GM21423 (cell line): ENCODE measurements at regions not wholly inside any gene's neighbourhood (a gene's known extent, or its start where the extent isn't known, plus 50 kb on each side); places are given as distances from the start of the nearest gene placed in this dataset.

ENCODE experiments used
- ATAC-seq: cut with Tn5 transposase; IDR thresholded peaks from one replicate; pipeline ENCODE4 v1.9.1; 2021; ENCODE audit warnings: mild to moderate bottlenecking, moderate library complexity; ENCODE audit not compliant: unreplicated experiment

DNA sequence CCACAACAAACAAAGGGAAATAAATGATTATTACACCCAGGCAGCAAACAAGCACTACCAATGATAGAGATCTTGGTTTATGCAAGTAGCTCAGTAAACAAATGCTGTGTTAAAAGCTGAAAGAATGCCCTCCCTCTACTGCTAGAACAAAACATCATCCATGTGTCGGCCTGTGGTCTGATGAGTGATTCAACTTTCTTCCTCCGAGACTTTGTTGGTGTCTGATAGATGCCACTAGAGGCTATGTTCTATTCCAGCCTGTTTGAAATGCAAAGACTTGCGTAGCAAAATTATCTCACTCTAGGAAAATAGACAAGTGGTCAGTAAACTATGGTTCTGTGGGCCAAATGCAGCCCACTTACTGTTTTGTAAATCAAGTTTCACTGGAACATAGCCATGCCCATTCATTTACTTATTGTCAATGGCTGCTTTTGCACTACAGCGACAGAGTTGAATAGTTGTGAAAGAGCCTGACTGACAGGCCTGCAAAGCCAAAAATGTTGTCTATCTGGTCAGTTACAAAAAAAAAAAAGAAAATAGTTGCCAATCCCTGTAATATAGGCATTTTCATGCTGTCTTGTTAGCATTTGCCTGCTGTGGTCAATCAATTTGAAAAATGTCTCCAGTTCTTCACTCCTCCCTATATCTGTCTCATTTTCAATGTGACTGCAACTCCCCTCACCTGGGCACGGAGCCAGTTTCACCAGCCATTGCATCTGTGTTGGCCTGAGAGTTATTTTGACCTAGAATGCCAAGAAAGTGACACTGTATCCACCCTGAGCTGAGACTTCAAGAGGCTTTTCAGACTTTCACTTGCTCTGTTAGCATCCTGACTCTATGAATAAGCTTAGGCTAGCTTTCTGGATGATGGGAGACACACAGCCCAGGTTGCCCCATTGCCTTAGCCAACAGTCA is 544.6 kb upstream of the BTBD3 start:
- ATAC-seq: no peak

DNA sequence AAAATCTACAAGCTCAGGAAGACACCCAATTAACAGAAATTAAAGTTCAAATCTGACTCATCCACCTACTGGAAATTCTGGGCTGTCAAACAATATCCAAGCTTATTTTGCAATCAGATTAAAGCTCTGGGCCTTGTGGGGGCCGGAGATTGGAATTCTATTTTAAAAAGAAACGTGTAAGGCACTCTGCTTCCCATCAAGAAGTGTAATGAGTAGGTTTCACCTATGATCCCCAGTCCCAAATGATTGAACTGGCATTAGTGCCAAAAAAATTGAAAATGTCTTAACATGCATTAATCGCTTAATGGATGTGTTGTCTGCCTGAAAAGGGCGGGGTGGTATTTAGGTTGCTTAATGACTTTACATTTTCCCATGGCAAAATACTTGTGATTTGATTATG is 542.4 kb upstream of the BTBD3 start:
- no peak for ATAC-seq

DNA sequence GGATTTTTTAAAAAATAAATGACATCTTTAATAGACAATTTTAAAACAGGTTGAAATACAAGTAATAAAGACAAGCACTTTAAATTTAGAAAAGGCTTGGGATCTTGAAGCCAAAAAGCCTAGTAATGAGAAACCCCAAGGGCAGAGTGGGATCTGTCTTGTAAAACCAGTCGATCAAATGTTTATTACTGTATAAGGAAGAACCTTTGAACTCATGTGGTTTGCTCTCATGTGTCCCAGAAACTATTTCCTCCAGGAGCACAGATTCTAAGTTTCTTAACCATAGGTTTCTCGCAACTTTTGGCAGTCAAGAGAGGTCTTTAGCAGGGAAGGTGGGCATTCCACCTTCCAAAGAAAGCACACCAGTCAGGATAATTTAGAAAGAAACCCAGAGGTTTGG is 541.7 kb upstream of the BTBD3 start:
- ATAC-seq: no peak

DNA sequence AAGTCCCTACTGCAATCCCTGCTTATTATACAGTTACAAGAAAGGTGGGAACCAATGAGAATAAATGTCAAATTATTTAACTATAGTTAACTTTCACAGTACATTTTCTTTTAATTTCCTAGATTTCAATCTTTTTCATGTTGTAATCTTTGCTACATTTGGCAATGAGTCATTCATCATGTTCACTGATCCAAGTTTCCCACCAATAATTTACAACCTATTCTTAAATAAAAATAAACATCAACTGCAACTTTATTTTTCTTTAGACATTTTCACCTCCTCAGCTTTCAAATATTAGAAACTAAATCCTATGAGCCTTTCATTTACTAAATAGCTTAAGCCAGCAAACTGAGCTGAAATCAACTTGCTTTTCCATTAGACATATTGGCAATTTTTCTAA is 541.3 kb upstream of the BTBD3 start:
- ATAC-seq: no peak

DNA sequence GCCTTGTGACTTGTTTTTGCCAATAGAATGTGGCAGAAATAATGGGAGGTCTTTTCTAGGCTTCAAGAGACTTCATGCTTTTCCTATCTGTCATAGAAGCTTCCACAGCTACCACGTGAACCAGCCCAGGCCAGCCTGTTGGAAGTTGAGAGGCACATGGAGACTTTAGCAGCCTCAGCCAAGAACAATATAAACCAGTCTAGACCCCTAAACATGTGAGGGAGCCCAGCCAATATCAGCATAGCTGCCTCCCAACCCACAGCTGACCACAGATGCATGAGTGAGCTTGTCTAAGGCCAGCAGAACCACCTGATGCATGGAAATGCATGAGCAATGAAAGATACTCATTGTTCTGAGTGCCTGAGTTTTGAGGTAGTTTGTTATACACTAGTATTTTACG is 540.7 kb upstream of the BTBD3 start:
- no peak for ATAC-seq

DNA sequence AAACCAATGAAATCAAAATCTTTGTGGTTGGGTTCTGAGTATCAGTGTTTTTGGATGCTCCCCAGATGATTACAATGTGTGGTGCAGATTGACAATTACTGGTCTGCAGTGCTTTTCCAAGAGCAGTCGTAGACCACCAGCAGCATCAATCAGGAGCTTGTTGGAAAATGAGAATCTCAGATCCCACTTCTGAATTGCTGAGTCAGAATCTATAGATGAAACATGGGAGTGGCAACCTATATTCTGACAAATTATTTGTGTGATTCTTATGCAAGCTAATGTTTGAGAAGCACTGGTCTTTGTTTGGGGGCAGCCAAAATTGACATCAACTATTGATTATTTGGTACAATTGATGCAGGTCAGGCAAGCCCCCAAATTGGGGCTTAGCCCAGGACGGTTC is 539.9 kb upstream of the BTBD3 start:
- no peak for ATAC-seq

DNA sequence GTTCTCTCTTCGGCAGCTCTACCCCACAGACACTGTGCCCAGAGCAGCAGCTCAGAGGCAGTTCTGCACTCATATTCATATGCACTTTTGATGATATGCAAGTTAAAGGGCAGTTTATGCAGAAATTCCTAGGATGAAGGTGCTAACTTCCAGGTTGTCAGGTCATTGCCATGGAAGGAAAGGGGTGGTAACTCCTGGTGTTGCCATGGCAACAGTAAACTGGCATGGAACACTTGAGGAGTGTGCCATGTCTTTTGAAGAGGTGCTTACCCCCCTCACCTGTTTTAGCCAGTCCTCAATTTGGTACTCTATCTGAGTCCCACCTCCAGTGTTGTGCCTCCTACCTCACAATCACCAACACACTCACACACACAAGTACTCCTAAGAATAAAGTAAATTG is 539.4 kb upstream of the BTBD3 start:
- no peak for ATAC-seq

DNA sequence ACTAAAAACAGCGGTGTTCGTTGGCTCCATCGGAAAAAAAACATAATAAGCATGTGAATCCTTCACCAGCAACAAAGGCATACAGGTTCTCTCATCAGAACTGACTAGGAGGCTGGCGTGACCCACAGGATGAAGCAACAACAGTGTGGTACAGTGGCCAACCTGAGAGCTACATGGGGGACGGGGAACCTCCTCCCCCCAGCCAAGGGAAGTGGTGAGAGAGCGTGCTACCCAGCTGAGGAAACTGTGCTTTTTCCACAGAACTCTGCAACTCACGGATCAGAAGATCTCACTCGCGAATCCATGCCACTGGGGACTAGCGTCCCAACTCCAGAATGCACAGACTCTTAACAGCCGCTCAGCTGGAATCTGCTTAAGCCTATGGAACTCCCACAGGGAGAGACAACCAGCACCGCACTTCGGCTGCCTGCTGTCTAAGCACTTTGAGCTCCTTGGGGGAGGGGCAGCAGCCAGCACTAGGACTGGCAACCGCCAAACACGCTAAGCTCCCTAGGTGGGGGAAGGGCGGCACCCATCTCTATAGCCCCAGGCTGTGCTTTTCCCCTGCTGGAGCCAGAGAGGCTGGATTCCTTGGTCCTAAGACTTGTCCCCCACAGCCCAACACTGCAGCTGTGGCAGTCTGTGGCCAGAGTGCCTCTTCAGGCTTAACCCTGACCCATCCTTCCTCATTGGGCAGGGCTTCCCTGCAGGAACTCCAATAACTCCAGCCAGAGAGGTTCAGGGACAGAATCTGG is 538.3 kb upstream of the BTBD3 start:
- ATAC-seq: peak; percentile 44

DNA sequence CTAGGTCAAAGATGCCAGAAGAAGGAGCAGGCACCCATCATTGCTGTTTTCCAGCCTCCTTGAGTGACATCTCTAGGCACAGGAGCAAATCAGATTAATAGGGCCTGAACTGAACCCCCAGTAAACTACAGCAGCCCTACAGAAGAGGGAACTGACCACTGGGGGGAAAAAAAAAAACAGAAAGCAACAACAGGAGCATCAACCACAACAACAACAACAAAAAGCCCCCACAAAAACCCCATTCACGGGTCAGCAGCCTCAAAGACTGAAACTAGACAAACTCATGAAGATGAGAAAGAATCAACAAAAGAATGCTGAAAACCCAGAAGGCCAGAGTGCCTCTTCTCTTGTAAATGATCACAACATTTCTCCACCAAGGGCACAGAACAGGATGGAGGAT is 537.4 kb upstream of the BTBD3 start:
- peak; percentile 49 for ATAC-seq

DNA sequence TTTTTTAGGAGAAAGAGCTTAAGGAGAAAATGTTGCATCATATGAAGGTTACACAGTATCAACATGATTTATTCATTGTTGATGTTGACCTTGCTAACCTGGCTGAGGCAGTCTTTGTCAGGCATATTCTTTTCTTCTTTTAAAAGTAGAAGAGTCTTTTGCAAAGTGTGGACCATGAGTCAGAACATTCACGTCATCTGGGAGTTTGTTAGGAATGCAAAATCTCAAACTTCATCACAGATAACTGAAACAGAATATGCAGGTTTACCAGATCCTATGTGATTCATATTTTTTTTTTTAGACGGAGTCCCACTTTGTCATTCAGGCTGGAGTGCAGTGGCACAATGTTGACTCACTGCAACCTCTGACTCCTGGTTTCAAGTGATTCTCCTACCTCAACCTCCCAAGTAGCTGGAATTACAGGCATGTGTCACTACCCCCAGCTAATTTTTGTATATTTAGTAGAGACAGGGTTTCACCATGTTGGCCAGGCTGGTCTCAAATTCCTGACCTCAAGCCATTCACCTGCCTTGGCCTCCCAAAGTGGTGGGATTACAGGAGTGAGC is 530.4 kb upstream of the BTBD3 start:
- ATAC-seq: no peak

DNA sequence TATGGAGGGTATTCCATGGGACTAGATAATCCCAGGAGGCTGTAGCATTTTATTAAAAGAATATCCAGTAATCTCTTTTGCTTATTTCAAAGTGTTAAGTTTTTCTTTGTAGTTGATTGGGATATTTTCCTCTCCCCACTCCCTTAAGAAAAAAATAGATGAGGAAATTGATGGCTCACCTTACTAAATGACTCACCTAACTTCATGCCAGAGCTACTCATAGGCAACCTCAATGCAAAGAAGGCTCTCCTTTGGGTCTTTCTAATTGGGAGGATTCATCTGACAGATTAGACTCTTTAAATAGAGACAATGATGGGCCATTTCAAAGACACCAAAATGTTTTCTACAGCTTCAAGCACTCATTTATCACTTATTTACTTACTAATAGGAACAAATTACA is 528.5 kb upstream of the BTBD3 start:
- no peak for ATAC-seq

DNA sequence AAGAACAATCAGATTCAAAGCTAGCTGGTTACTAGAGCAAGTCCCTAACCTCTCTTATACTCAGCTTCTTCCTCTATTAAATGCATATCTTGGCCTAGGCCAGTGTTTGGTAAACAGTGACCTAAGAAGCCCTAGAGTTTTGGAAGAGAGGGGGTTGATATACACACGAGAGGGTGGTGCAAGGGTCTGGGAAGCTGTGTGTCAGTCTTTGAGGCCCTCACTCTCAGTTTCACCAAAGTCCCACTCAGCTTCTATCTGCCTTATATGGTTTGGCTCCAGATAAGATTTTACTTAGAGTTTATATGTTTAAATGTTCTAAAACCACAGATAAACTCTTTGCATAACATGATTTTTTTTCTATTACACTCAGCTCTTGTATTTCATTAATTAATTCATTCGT is 526.1 kb upstream of the BTBD3 start:
- no peak for ATAC-seq

DNA sequence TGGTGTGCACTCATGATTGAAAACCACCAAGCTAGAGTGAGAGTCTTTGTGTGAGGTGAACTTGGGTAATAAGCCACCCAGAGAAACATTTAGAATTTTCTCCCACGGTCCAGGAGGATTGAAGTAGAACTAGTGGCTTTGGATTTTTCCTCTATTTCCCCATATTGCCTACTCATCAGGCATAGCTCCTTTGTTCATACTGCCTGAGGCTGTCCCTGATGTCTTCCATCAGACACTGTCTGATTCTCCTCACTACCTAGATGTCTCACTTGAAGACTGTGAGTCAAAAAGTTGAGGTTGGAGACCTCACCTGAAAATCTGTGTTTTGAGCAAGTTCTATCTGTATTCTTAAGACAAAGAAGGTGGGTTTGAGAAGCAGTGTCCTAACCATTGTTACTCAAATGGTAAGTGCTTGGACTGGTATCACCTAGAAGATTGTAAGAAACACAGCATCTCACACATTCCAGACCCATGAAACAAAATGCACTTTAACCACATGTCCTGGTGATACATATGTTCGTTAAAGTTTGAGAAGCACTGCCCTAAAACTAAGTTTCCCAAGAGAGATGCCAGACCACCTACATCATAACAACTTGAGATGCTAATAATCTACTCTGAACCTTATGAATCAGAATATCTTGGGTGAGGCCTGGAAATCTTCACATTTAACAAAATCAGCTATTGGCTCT is 523.4 kb upstream of the BTBD3 start:
- no peak for ATAC-seq

DNA sequence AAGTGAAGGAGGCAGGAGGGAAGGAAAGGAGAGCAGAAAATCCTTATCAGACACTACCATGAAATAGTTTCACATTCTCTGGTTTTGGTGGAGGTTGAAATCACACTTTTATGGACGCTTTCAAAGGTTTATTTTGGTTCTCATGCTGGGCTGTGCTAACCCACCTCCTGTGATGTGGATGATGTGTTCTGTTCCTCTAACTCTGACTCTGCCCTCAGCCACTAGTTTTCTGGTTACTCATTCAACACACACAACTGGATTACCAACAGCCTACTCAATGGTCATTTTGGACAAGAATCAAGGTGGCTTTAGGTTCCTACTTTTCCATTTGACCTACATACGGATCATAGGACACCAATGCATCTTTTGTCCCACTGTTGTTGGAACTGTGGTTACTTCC is 522.1 kb upstream of the BTBD3 start:
- no peak for ATAC-seq

DNA sequence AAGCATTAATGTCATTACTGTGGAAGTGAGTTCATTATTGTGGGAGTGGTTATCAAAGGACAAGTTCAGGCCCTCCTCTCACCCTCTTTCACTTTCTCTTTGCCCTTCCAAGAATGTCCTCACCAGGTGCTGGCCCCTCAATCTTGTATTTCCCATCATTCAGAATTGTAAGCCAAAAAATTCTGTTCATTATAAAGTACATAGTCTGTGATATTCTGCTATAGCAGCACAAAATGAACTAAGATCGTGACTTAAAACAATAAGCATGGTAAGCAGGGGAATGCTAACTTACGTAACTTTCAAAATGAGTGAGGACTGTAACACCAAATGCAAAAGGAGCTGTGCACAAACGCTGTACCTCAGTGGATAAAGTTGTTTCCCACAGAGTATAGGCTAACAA is 515.7 kb upstream of the BTBD3 start:
- no peak for ATAC-seq

DNA sequence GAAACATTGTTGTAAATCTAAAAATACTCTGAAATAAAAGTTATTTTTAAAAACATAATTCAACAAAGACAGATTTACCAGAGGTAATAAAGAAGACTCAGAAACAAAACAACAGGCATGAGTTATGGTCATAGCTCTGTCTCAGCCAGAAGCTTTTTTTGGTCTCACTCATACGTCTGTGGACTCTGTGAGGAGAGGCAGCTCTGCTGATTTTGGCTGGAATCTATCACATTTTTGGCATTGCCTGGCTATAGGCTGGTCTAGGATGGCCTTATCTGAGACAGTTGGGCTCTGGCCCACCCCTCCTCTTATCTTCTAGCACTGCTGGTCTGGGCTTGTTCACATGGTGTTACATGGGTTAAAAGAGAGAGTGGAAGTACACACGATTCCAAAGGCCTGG is 514.0 kb upstream of the BTBD3 start:
- ATAC-seq: no peak

DNA sequence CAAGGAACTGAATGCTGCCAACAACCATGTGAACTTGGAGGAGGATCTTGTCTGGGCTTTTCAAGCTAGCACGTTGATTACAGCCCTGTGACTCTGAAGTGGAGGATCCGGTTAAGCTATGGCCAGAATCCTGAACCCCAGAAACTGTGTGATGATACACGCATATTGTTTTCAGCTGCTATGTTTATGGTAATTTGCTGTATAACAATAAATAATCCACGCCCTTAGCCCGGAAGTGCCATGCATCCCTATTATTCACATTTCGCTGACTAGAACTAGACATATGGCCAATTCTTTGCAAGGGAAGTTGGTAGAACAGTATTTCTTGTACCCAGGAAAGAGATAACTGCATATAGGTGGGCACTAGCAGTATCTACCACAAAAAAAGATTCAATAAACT is 510.8 kb upstream of the BTBD3 start:
- ATAC-seq: no peak

DNA sequence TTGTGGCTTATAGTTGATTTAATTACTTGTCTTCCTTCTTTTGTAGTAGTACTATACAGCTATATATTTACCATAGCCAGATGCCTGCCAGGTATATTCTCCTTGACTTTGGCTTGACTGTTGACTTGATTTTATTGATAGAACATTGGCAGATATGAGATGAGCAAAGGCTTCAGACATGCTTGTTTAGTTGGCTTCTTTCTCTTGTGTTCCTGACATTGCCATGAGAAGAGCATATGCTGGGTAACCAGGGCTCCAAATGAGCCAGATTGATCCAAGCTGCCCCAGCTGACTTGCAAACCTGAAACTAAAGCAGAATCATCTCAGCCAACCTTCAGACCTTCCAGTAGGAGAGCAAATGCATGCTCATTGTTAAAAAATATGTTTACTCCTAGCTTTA is 508.1 kb upstream of the BTBD3 start:
- ATAC-seq: no peak

DNA sequence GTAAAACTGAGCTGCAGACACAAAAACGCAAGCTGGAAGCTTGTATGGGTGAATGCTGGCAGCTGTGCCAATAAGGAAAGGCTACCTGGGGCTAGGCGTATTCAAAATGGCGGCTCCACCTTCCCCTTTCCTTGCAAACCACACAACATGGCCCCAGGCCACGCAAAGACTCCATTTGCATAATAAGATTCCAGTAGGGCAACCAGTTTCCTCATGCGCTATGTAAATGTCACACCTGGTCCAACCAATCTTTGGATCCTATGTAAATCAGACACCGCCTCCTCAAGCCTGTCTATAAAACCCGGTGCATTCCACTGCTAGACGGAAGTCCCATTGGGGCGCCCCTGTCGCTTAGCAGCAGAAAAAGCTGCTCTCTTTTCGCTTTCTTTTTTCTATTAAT is 505.9 kb upstream of the BTBD3 start:
- ATAC-seq: no peak

DNA sequence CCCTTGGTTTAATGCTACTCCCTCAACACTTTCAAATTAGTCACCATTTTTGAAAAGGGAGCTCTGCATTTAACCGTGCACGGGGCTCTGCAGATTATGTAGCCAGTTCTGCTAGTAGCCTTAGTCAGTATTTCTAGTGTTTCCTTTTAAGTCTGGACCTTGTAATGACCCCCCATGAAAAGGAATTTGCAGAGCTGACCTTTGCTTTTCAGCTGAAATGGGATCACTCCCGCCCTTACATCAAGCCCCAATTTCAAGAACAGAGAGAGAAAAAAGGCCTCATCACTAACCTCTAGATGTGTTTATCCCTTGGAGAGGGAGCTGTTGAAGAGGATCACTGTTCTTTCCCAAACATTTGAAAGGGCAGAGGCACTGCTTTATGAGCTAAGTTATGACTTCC is 490.7 kb upstream of the BTBD3 start:
- no peak for ATAC-seq

DNA sequence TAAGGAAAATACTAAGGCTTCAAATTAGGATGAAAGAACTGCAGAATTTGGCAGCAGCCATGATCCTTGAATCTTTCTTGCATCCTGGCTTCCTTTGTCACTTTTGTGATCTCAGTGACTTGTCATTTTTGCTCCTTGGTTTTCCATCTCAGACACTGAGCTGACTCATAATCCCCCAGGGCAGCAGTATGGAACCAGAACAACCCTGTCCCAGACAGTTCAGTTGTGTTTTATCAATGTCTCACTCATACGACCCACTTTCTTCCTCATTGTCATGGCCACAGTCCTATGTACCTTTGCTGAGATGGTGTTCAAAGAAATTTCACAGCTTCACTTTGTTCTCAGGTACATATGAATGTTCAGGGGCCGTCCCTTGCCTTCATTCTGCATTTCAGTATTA is 488.5 kb upstream of the BTBD3 start:
- no peak for ATAC-seq
